A549 (cell line): ENCODE measurements at regions not wholly inside any gene's neighbourhood (a gene's known extent, or its start where the extent isn't known, plus 50 kb on each side); places are given as distances from the start of the nearest gene placed in this dataset.

Experiments used
- ATAC-seq, 2 experiments: fragments of 200-7000 bp in 1 of 2; fragments of >200 bp in 1 of 2; cut with Nextera tagmentation in 1 of 2; cut with Tn5 transposase in 1 of 2; 3 replicates each; pipeline versions ENCODE4 v1.8.0 to v1.9.1; 2018 to 2020; ENCODE audit warnings: mild to moderate bottlenecking in 1 of 2, moderate library complexity in 1 of 2
- CTCF ChIA-PET: fragments of 300-600 bp; sonication (Branson Sonifier 250); formaldehyde crosslinking; extraction: SDS; loops from one replicate; lab custom pipeline; 2021; ENCODE audit warnings: antibody characterized with exemption, inconsistent platforms; lab: Yijun Ruan, JAX
- POLR2A ChIA-PET: fragments of 350-600 bp; formaldehyde crosslinking; extraction: SDS; loops from one replicate; lab custom pipeline; 2021; ENCODE audit warnings: antibody characterized with exemption, inconsistent platforms; lab: Yijun Ruan, JAX
- DNase-seq, 2 experiments: peaks; one replicate each; pipeline versions ENCODE4 v3.0.0 to v3.0.0-alpha.2; 2011 to 2016; ENCODE audit warnings: low read depth in 1 of 2, low spot score in 1 of 2
- FAIRE-seq: peaks from 2 replicates; lab custom pipeline; 2011; peaks lifted over from hg19 to GRCh38; lab: Jason Lieb, UNC
- H3K27ac ChIP-seq, 2 experiments: fragments of >200 bp; sonication (Bioruptor Twin); formaldehyde crosslinking; 3 replicates each; pipeline ENCODE4 v1.5.1; 2016 to 2017
- H3K4me1 ChIP-seq: fragments of >200 bp; sonication (Bioruptor Twin); formaldehyde crosslinking; 3 replicates; pipeline ENCODE4 v1.6.1; 2016
- H3K4me2 ChIP-seq: fragments of >200 bp; sonication (Bioruptor Twin); formaldehyde crosslinking; 3 replicates; pipeline ENCODE4 v1.6.1; 2016
- H3K4me3 ChIP-seq: fragments of >200 bp; sonication (Bioruptor Twin); formaldehyde crosslinking; 3 replicates; pipeline ENCODE4 v1.5.1; 2016
- H3K9me3 ChIP-seq: fragments of >200 bp; sonication (Bioruptor Twin); formaldehyde crosslinking; 3 replicates; pipeline ENCODE4 v1.6.1; 2016
- CBX8 ChIP-seq: fragments of 200-600 bp; sonication (generic); IDR thresholded peaks from 2 replicates; pipeline ENCODE4 v1.6.1; 2016
- CHD4 ChIP-seq: fragments of 200-600 bp; sonication (generic); IDR thresholded peaks from 2 replicates; pipeline ENCODE4 v1.6.1; 2016; ENCODE audit warnings: antibody characterized with exemption, mild to moderate bottlenecking, borderline replicate concordance
- ESRRA ChIP-seq: fragments of 150-350 bp; IDR thresholded peaks from 2 replicates; pipeline ENCODE4 v1.6.1; 2014; ENCODE audit warnings: mild to moderate bottlenecking, low read length, borderline replicate concordance
- FOSB ChIP-seq: fragments of 250-450 bp; sonication (Bioruptor Pico); IDR thresholded peaks from 2 replicates; pipeline ENCODE4 v1.5.0; 2020; ENCODE audit warnings: mild to moderate bottlenecking, moderate library complexity
- FOXS1 ChIP-seq: fragments of 250-450 bp; sonication (Bioruptor Pico); IDR thresholded peaks from 2 replicates; pipeline ENCODE4 v1.5.0; 2020; ENCODE audit warnings: mild to moderate bottlenecking, moderate library complexity
- GATA3 ChIP-seq: IDR thresholded peaks from 2 replicates; pipeline ENCODE4 v1.6.1; 2012; ENCODE audit warnings: borderline replicate concordance
- HDAC2 ChIP-seq: fragments of 200-600 bp; sonication (generic); IDR thresholded peaks from 2 replicates; pipeline ENCODE4 v1.6.1; 2016
- MAFK ChIP-seq: fragments of 450-650 bp; IDR thresholded peaks from 2 replicates; pipeline ENCODE4 v1.6.1; 2014; ENCODE audit not compliant: partially characterized antibody
- MAX ChIP-seq: IDR thresholded peaks from 2 replicates; pipeline ENCODE4 v1.6.1; 2012
- PHF8 ChIP-seq: fragments of 200-600 bp; sonication (generic); IDR thresholded peaks from 2 replicates; pipeline ENCODE4 v1.6.1; 2016; ENCODE audit warnings: low read depth, mild to moderate bottlenecking, antibody characterized with exemption, moderate library complexity, borderline replicate concordance
- POLR2AphosphoS2 ChIP-seq: conservative IDR thresholded peaks from 2 replicates; pipeline ENCODE4 v1.6.1; 2012; ENCODE audit warnings: low read length, improper control_type of control experiment, inconsistent platforms
- RCOR1 ChIP-seq: fragments of 150-350 bp; IDR thresholded peaks from 2 replicates; pipeline ENCODE4 v1.6.1; 2014; ENCODE audit warnings: antibody characterized with exemption, low read length, low read depth
- TP53 ChIP-seq: fragments of 250-450 bp; sonication (Bioruptor Pico); IDR thresholded peaks from 2 replicates; pipeline ENCODE4 v1.5.0; 2021; ENCODE audit warnings: mild to moderate bottlenecking, moderate library complexity
- ZC3H11A ChIP-seq: fragments of 450-650 bp; IDR thresholded peaks from 2 replicates; pipeline ENCODE4 v1.6.1; 2014; ENCODE audit warnings: antibody characterized with exemption, mild to moderate bottlenecking
- ZNF302 ChIP-seq: fragments of 250-450 bp; sonication (Bioruptor Pico); IDR thresholded peaks from 2 replicates; pipeline ENCODE4 v1.9.0; 2021; ENCODE audit warnings: inconsistent platforms, mild to moderate bottlenecking, moderate library complexity
- WGBS: methylation state at CpG from one replicate; pipeline ENCODE4 v1.1.6; 2017; ENCODE audit errors: missing lambda C conversion rate; 5-methylcytosine and 5-hydroxymethylcytosine counted together
- TF ChIP-seq, protein P1 (sequence below): fragments of 450-650 bp; IDR thresholded peaks from 2 replicates; pipeline ENCODE4 v1.6.1; 2014; ENCODE audit warnings: antibody characterized with exemption
- TF ChIP-seq, protein P2 (sequence below): IDR thresholded peaks from 2 replicates; pipeline ENCODE4 v1.6.1; 2012
- TF ChIP-seq, protein P3 (sequence below): fragments of 150-350 bp; IDR thresholded peaks from 2 replicates; pipeline ENCODE4 v1.6.1; 2014; ENCODE audit warnings: low read depth, mild to moderate bottlenecking, low read length

DNA sequence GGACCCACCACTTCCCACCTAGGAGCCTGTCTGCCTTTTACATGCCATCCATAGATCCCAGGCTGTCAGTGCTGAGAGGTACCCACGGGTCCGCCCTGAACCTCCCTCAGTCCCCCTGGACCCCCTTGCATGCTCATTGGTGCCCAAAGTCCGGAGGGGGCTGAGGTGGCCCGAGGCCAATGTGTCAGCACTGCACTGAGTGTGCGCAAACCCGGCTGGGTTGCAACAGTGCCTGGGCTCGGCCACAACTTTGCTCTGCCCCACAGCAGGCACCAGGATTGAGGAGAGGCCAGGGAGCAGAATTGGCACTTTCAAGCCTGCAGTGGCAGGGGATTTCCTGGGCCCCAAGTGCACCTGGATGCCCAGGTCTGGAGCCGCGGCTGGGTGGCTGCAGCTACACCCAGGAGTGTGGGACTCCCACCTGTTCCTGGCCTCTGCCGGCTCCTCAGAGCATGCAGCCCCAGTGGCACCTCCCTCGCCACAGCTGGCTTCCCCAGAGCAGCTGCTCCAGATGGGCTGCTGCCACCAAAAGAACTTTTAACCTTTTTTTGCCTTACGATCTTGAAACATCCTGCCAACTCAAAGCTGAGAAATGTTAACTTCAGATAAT, 837.0 kb downstream of the SLITRK6 start (continued):
- TF ChIP-seq ESRRA (no peak), RCOR1 (no peak), TP53 (no peak)
- TF ChIP-seq, all 56 proteins: peak for 0

GRCh38 chr13:84961023-84961422, 838.2 kb downstream of the SLITRK6 start:
- ATAC-seq = no peak
- 95% methylated on average over 4 of the region's 10 CpGs for WGBS
- DNase-seq = no peak
- FAIRE-seq = no peak
- Histone ChIP-seq H3K9me3 (no peaks in the 10 kb centered on the region), H3K4me1 (no peaks in the 10 kb centered on the region), H3K27ac (no peak overlapping the region), H3K4me3 (no peak overlapping the region), H3K4me2 (no peak overlapping the region)
- ChIA-PET CTCF (no interaction called here), POLR2A (no interaction called here)
- TF ChIP-seq FOXS1 (no peak), CHD4 (no peak), ZNF302 (no peak), ZC3H11A (no peak), ESRRA (no peak), FOSB (CRISPR knock-in tag) (no peak), HDAC2 (no peak)
- TF ChIP-seq, protein P1, sequence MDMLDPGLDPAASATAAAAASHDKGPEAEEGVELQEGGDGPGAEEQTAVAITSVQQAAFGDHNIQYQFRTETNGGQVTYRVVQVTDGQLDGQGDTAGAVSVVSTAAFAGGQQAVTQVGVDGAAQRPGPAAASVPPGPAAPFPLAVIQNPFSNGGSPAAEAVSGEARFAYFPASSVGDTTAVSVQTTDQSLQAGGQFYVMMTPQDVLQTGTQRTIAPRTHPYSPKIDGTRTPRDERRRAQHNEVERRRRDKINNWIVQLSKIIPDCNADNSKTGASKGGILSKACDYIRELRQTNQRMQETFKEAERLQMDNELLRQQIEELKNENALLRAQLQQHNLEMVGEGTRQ = no peak
- TF ChIP-seq, protein P2, sequence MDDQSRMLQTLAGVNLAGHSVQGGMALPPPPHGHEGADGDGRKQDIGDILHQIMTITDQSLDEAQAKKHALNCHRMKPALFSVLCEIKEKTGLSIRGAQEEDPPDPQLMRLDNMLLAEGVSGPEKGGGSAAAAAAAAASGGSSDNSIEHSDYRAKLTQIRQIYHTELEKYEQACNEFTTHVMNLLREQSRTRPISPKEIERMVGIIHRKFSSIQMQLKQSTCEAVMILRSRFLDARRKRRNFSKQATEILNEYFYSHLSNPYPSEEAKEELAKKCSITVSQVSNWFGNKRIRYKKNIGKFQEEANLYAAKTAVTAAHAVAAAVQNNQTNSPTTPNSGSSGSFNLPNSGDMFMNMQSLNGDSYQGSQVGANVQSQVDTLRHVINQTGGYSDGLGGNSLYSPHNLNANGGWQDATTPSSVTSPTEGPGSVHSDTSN = no peak

GRCh38 chr13:84959818-84960217, 839.4 kb downstream of the SLITRK6 start:
- Histone ChIP-seq H3K4me1 (no peaks in the 10 kb centered on the region), H3K4me3 (no peak overlapping the region), H3K4me2 (no peak overlapping the region), H3K27ac (no peak overlapping the region), H3K9me3 (no peaks in the 10 kb centered on the region)
- 85% methylated on average over 2 of the region's 2 CpGs for WGBS
- ATAC-seq (no peak), DNase-seq (no peak), FAIRE-seq (no peak)
- CTCF ChIA-PET = no interaction called here
- TF ChIP-seq MAFK = peak; percentile 55
- no peak for TF ChIP-seq GATA3
- POLR2A ChIA-PET = no interaction called here

- no peak overlapping the region for H3K27ac ChIP-seq
- 78% methylated on average over 1 of the region's 1 CpG for WGBS
- no peaks in the 10 kb centered on the region for H3K9me3 ChIP-seq
- DNase-seq = no peak
- no peak for ATAC-seq
- POLR2A ChIA-PET = no interaction called here
- CTCF ChIA-PET = no interaction called here
- FAIRE-seq = no peak
- no peak overlapping the region for H3K4me2 ChIP-seq
- H3K4me1 ChIP-seq = no peaks in the 10 kb centered on the region
- no peak overlapping the region for H3K4me3 ChIP-seq
- TF ChIP-seq, protein P3, sequence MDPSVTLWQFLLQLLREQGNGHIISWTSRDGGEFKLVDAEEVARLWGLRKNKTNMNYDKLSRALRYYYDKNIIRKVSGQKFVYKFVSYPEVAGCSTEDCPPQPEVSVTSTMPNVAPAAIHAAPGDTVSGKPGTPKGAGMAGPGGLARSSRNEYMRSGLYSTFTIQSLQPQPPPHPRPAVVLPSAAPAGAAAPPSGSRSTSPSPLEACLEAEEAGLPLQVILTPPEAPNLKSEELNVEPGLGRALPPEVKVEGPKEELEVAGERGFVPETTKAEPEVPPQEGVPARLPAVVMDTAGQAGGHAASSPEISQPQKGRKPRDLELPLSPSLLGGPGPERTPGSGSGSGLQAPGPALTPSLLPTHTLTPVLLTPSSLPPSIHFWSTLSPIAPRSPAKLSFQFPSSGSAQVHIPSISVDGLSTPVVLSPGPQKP = no peak
- TF ChIP-seq CBX8 (no peak), CHD4 (no peak), POLR2AphosphoS2 (no peak), PHF8 (no peak), ZNF302 (no peak), ESRRA (no peak), MAX (no peak)
- TF ChIP-seq, all 56 proteins: peak for 0
These were observed 844.6 kb downstream of the SLITRK6 start for GRCh38 chr13:84954636-84955035.
